HepG2 (cell line): ENCODE measurements at regions not wholly inside any gene's neighbourhood (a gene's known extent, or its start where the extent isn't known, plus 50 kb on each side); places are given as distances from the start of the nearest gene placed in this dataset.

Experiments
- ATAC-seq: fragments of 200-7000 bp; cut with Tn5 transposase; 3 replicates; pipeline ENCODE4 v1.9.1; 2020; ENCODE audit warnings: mild to moderate bottlenecking, moderate library complexity
- BruUV-seq: library from RNA; stranded (reverse); fragments of 400-500 nt; replicated peaks from 2 replicates; lab custom pipeline; 2021; lab: Mats Ljungman, UMichigan
- CTCF ChIA-PET: fragments of 300-600 bp; formaldehyde crosslinking; extraction: SDS; loops from one replicate; lab custom pipeline; 2021; ENCODE audit warnings: low total read pairs, inconsistent platforms, low intra/inter-chr PET ratio; lab: Yijun Ruan, JAX
- POLR2A ChIA-PET: fragments of 350-600 bp; sonication (Branson Sonifier 250); formaldehyde crosslinking; loops from one replicate; lab custom pipeline; 2020; ENCODE audit warnings: antibody characterized with exemption, inconsistent platforms; lab: Yijun Ruan, JAX
- DNase-seq: peaks from one replicate; pipeline ENCODE4 v3.0.0-alpha.2; 2015; ENCODE audit warnings: low spot score
- FAIRE-seq: peaks from 3 replicates; lab custom pipeline; 2011; peaks lifted over from hg19 to GRCh38; lab: Jason Lieb, UNC
- H2AFZ ChIP-seq: one replicate; pipeline ENCODE4 v1.6.1; 2011; ENCODE audit warnings: low read length, inconsistent platforms
- H3K27ac ChIP-seq: fragments of 300-600 bp; 3 replicates; pipeline ENCODE4 v1.8.0; 2011; ENCODE audit warnings: mixed run types, mild to moderate bottlenecking, mixed read lengths, low read length, inconsistent platforms; ENCODE audit not compliant: insufficient read depth; ENCODE audit errors: extremely low read length
- H3K27me3 ChIP-seq, 2 experiments: fragments of 200-600 bp in 1 of 2; 2 replicates in 1 of 2; 3 replicates in 1 of 2; pipeline versions ENCODE4 v1.6.0 to v1.8.0; 2011; ENCODE audit warnings: low read length in 2 of 2, mild to moderate bottlenecking in 2 of 2, moderate library complexity in 2 of 2, inconsistent platforms in 1 of 2; ENCODE audit not compliant: insufficient read depth in 2 of 2, control insufficient read depth in 1 of 2
- H3K36me3 ChIP-seq, 2 experiments: fragments of 200-600 bp in 1 of 2; replicated peaks in 1 of 2; 2 replicates in 1 of 2; 3 replicates in 1 of 2; pipeline versions ENCODE4 v1.5.1 to v1.8.0; 2011; ENCODE audit warnings: low read length in 2 of 2, inconsistent platforms in 1 of 2; ENCODE audit not compliant: insufficient read depth in 2 of 2, control insufficient read depth in 1 of 2
- H3K4me1 ChIP-seq: 2 replicates; pipeline ENCODE4 v1.5.1; 2012; ENCODE audit warnings: low read length, inconsistent platforms; ENCODE audit not compliant: insufficient read depth
- H3K4me2 ChIP-seq: 2 replicates; pipeline ENCODE4 v1.6.0; 2011; ENCODE audit warnings: low read depth, low read length, inconsistent platforms
- H3K4me3 ChIP-seq, 3 experiments: fragments of 200-600 bp in 1 of 3; sonication (generic), shearing (Covaris generic) in 1 of 3; replicated peaks in 1 of 3; 2 replicates each; pipeline ENCODE4 v1.5.1; 2011 to 2016; ENCODE audit warnings: low read length in 3 of 3, inconsistent platforms in 2 of 3, low read depth in 2 of 3, mild to moderate bottlenecking in 2 of 3, control low read depth in 1 of 3, mixed read lengths in 1 of 3; ENCODE audit not compliant: insufficient read depth in 1 of 3
- H3K79me2 ChIP-seq: one replicate; pipeline ENCODE4 v1.6.1; 2011; ENCODE audit warnings: low read length, inconsistent platforms; ENCODE audit not compliant: insufficient read depth
- H3K9ac ChIP-seq: 2 replicates; pipeline ENCODE4 v1.6.0; 2011; ENCODE audit warnings: mild to moderate bottlenecking, low read depth, low read length, inconsistent platforms; ENCODE audit not compliant: insufficient read depth
- H3K9me3 ChIP-seq: 2 replicates; pipeline ENCODE4 v1.5.1; 2012; ENCODE audit warnings: mild to moderate bottlenecking, low read length
- H4K20me1 ChIP-seq: 2 replicates; pipeline ENCODE4 v1.6.0; 2011; ENCODE audit warnings: inconsistent platforms, mild to moderate bottlenecking, low read length, moderate library complexity; ENCODE audit not compliant: insufficient read depth
- KMT2A ChIP-seq: sonication (generic); formaldehyde crosslinking; IDR thresholded peaks from 2 replicates; pipeline ENCODE4 v1.4.0; 2020; ENCODE audit warnings: missing genetic modification reagents
- MAF1 ChIP-seq: sonication (generic); formaldehyde crosslinking; IDR thresholded peaks from 2 replicates; pipeline ENCODE4 v1.5.0; 2020; ENCODE audit warnings: missing genetic modification reagents, borderline replicate concordance
- NRL ChIP-seq: sonication (generic); formaldehyde crosslinking; IDR thresholded peaks from 2 replicates; pipeline ENCODE4 v1.5.0; 2020; ENCODE audit warnings: missing genetic modification reagents, mild to moderate bottlenecking, moderate library complexity, borderline replicate concordance
- REL ChIP-seq: sonication (generic); formaldehyde crosslinking; conservative IDR thresholded peaks from 2 replicates; pipeline ENCODE4 v1.8.0; 2022; ENCODE audit warnings: mild to moderate bottlenecking, missing genetic modification reagents, moderate library complexity
- ZBTB20 ChIP-seq: sonication (generic); formaldehyde crosslinking; IDR thresholded peaks from 2 replicates; pipeline ENCODE4 v1.8.1; 2023; ENCODE audit warnings: missing genetic modification reagents, low read depth, mild to moderate bottlenecking, borderline replicate concordance
- ZNF629 ChIP-seq: sonication (generic); formaldehyde crosslinking; conservative IDR thresholded peaks from 2 replicates; pipeline ENCODE4 v1.5.0; 2020; ENCODE audit warnings: missing genetic modification reagents
- ZNF768 ChIP-seq: sonication (generic); formaldehyde crosslinking; IDR thresholded peaks from 2 replicates; pipeline ENCODE4 v1.4.0; 2020; ENCODE audit warnings: missing genetic modification reagents
- WGBS: methylation state at CpG from one replicate; pipeline ENCODE4 v1.1.6; 2017; ENCODE audit warnings: low lambda C conversion rate; 5-methylcytosine and 5-hydroxymethylcytosine counted together
- in situ Hi-C: cut with HindIII; loops from 2 replicates; pipeline ENCODE4 v1.10.0; 2017; ENCODE audit warnings: low pct_unique_long_range_greater_than_20kb; ENCODE audit not compliant: extremely low pct_ligation_motif_present
- intact Hi-C: fragments of 100-400 bp; cut with micrococcal nuclease; formaldehyde crosslinking; loops from one replicate; pipeline ENCODE4 v1.10.0; 2022; ENCODE audit not compliant: unreplicated experiment
- TF ChIP-seq, protein P1 (sequence below): sonication (generic); formaldehyde crosslinking; IDR thresholded peaks from 2 replicates; pipeline ENCODE4 v1.9.0; 2021; ENCODE audit warnings: missing genetic modification reagents, mild to moderate bottlenecking, borderline replicate concordance

DNA sequence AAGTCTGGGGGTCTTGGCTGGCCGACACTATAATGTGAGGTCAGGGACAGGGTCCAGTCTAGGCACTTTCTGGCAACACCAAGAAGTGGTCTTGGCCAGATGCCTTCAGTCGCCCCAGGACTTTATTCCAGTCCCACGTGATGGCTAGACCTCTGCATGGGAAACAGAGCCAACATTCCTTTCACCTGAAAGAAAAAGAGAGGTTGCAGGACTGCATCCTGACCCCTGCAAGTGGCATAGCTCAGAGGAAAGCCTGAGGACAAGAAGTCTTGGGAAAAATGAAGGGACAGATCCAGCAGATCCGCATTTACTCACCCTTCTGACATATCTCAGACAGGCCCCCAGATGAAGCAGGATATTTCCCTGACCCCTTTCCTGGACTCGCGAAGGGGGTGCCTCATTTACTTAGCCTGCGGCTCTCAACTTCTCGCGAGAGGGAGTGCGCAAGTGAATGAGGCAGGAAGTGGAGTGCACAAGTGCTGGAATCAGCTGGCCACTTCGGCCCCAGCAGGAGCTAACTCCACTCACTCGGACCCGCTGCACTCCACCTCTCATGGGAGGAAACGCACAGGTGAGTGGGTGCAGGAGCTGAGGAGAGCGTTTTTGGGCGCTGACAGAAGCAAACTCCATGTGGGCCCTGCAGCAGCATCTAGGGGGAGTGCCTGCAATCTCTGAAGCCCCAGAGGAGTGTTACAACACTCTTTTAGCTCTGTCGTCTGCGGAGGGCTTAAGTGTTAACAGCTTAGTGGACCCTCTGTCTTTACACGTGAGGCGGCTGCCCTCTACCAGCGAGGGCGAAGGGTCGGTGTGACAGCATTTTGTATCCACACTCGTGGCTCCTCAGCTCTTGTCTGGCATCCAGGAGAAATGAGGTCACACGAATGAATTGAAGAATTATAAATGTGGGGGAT, 916.2 kb upstream of the GHITM start:
- BruUV-seq: no TSS peak
- Histone ChIP-seq H2AFZ (no peak overlapping the region), H3K4me3 (no peak overlapping the region), H3K9me3 (peaks cover 56% of the 10 kb centered on the region), H3K4me1 (no peaks in the 10 kb centered on the region), H3K27ac (no peak overlapping the region), H4K20me1 (no peaks in the 10 kb centered on the region), H3K9ac (no peak overlapping the region), H3K4me2 (no peak overlapping the region), H3K27me3 (no peaks in the 10 kb centered on the region), H3K79me2 (no peaks in the 10 kb centered on the region), H3K36me3 (no peaks in the 10 kb centered on the region)
- no peak for ATAC-seq
- WGBS: 48% methylated on average over 17 of the region's 25 CpGs
- in situ Hi-C loops (no loop called here), intact Hi-C loops (no loop called here)
- no peak for DNase-seq
- POLR2A ChIA-PET: no interaction called here
- TF ChIP-seq ZNF629 (no peak), NRL (CRISPR knock-in tag) (no peak), ZBTB20 (CRISPR knock-in tag) (no peak), ZNF768 (CRISPR knock-in tag) (no peak), MAF1 (CRISPR knock-in tag) (no peak), REL (CRISPR knock-in tag) (no peak), KMT2A (CRISPR knock-in tag) (no peak)
- TF ChIP-seq, protein P1, sequence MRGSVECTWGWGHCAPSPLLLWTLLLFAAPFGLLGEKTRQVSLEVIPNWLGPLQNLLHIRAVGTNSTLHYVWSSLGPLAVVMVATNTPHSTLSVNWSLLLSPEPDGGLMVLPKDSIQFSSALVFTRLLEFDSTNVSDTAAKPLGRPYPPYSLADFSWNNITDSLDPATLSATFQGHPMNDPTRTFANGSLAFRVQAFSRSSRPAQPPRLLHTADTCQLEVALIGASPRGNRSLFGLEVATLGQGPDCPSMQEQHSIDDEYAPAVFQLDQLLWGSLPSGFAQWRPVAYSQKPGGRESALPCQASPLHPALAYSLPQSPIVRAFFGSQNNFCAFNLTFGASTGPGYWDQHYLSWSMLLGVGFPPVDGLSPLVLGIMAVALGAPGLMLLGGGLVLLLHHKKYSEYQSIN (CRISPR knock-in tag): no peak
- no peak for FAIRE-seq
- CTCF ChIA-PET: no interaction called here
